Type B pancreatic cell (in vitro differentiated cells): ENCODE measurements at regions not wholly inside any gene's neighbourhood (a gene's known extent, or its start where the extent isn't known, plus 50 kb on each side); places are given as distances from the start of the nearest gene placed in this dataset.
A peak's percentile ranks its signal among the peaks of the same experiment; 100 is the strongest.
"Not testable (repeated sequence)": the region's sequence is repeated elsewhere in the genome, so short reads cannot be mapped to it uniquely, and the experiment has no call there.

Experiments
- DNase-seq: peaks from one replicate; pipeline ENCODE4 v3.0.0; 2021; ENCODE audit warnings: mixed read lengths; ENCODE audit not compliant: unreplicated experiment; ENCODE audit errors: extremely low spot score
- H3K27ac Mint-ChIP-seq: 2 replicates; pipeline ENCODE4 v1.8.0; 2021; ENCODE audit warnings: mild to moderate bottlenecking, mixed read lengths
- H3K27me3 Mint-ChIP-seq: 2 replicates; pipeline ENCODE4 v1.8.0; 2021; ENCODE audit warnings: mixed read lengths
- H3K36me3 Mint-ChIP-seq: 2 replicates; pipeline ENCODE4 v1.8.0; 2021; ENCODE audit warnings: mixed read lengths
- H3K4me1 Mint-ChIP-seq: one replicate; pipeline ENCODE4 v1.8.0; 2021; ENCODE audit warnings: mixed read lengths; ENCODE audit not compliant: unreplicated experiment
- H3K4me3 Mint-ChIP-seq: 2 replicates; pipeline ENCODE4 v1.8.0; 2021; ENCODE audit warnings: mild to moderate bottlenecking, mixed read lengths
- H3K9me3 Mint-ChIP-seq: 2 replicates; pipeline ENCODE4 v1.8.0; 2021; ENCODE audit warnings: mixed read lengths
- CTCF ChIP-seq: fragments of 200-600 bp; sonication (generic); conservative IDR thresholded peaks from 2 replicates; pipeline ENCODE4 v1.5.0; 2021; ENCODE audit warnings: antibody characterized with exemption, mild to moderate bottlenecking

- DNase-seq: no peak
- TF ChIP-seq CTCF: no peak
- Mint-ChIP-seq H3K27me3 (no peaks in the 10 kb centered on the region), H3K36me3 (no peaks in the 10 kb centered on the region), H3K27ac (no peak overlapping the region), H3K9me3 (no peaks in the 10 kb centered on the region), H3K4me1 (no peaks in the 10 kb centered on the region), H3K4me3 (no peak overlapping the region)
Observed at GRCh38 chr21:27769763-27770162, 802.9 kb upstream of the ADAMTS5 start.

DNA sequence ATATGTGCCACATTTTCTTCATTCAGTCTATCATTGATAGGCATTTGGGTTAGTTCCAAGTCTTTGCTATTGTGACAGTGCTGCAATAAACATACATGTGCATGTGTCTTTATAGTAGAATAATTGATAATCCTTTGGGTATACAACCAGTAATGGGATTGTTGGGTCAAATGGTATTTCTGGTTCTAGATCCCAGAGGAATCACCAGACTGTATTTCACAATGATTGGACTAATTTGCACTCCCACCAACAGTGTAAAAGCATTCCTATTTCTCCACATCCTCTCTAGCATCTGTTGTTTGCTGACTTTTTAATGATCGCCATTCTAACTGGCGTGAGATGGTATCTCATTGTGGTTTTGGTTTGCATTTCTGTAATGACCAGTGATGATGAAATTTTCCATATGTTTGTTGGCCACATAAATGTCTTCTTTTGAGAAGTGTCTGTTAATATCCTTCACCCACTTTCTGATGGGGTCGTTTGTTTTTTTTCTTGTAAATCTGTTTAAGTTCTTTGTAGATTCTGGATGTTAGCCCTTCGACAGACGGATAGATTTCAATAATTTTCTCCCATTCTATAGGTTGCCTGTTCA is 801.3 kb upstream of the ADAMTS5 start:
- H3K4me3 Mint-ChIP-seq, H3K9me3 Mint-ChIP-seq, H3K4me1 Mint-ChIP-seq, DNase-seq, H3K27me3 Mint-ChIP-seq, H3K27ac Mint-ChIP-seq, H3K36me3 Mint-ChIP-seq: not testable (repeated sequence)

GRCh38 chr21:27764056-27764455 is 797.2 kb upstream of the ADAMTS5 start:
- TF ChIP-seq CTCF: no peak
- Mint-ChIP-seq H3K4me1 (peaks cover 13% of the 10 kb centered on the region), H3K27me3 (no peaks in the 10 kb centered on the region), H3K36me3 (no peaks in the 10 kb centered on the region), H3K4me3 (no peak overlapping the region), H3K9me3 (no peaks in the 10 kb centered on the region), H3K27ac (no peak overlapping the region)
- DNase-seq: no peak

GRCh38 chr21:27761623-27762022 is 794.7 kb upstream of the ADAMTS5 start:
- Mint-ChIP-seq H3K9me3 (no peaks in the 10 kb centered on the region), H3K4me1 (peaks cover 13% of the 10 kb centered on the region)

GRCh38 chr21:27759820-27760219 is 792.9 kb upstream of the ADAMTS5 start:
- H3K27ac Mint-ChIP-seq: no peak overlapping the region
- H3K36me3 Mint-ChIP-seq: no peaks in the 10 kb centered on the region
- DNase-seq: no peak
- peaks cover 13% of the 10 kb centered on the region for H3K4me1 Mint-ChIP-seq
- no peaks in the 10 kb centered on the region for H3K27me3 Mint-ChIP-seq
- no peak for TF ChIP-seq CTCF
- H3K4me3 Mint-ChIP-seq: no peak overlapping the region
- H3K9me3 Mint-ChIP-seq: no peaks in the 10 kb centered on the region

More at GRCh38 chr21:27761623-27762022, 794.7 kb upstream of the ADAMTS5 start:
- Mint-ChIP-seq H3K27me3 (no peaks in the 10 kb centered on the region), H3K4me3 (no peak overlapping the region), H3K27ac (peak overlapping the region; percentile 6), H3K36me3 (no peaks in the 10 kb centered on the region)
- DNase-seq: no peak
- no peak for TF ChIP-seq CTCF

GRCh38 chr21:27759091-27759659 is 792.3 kb upstream of the ADAMTS5 start:
- Mint-ChIP-seq H3K4me1 (peaks cover 13% of the 10 kb centered on the region), H3K27ac (no peak overlapping the region)
- TF ChIP-seq CTCF: peak; percentile 54

More at GRCh38 chr21:27759091-27759659, 792.3 kb upstream of the ADAMTS5 start:
- Mint-ChIP-seq H3K36me3 (no peaks in the 10 kb centered on the region), H3K9me3 (no peaks in the 10 kb centered on the region), H3K4me3 (no peak overlapping the region), H3K27me3 (peaks cover 3% of the 10 kb centered on the region)
- no peak for DNase-seq
